ENCODE measurements at regions not wholly inside any gene's neighbourhood (a gene's known extent, or its start where the extent isn't known, plus 50 kb on each side); places are given as distances from the start of the nearest gene placed in this dataset.
"Not testable (repeated sequence)": the region's sequence is repeated elsewhere in the genome, so short reads cannot be mapped to it uniquely, and the experiment has no call there.

GRCh38 chr7:65643498-65643897, 229.4 kb upstream of the VKORC1L1 start:
- not testable (repeated sequence) for H3K27me3 Mint-ChIP-seq; H3K4me3 Mint-ChIP-seq; H3K4me1 Mint-ChIP-seq (ENCODE audit: unreplicated experiment); H3K27ac Mint-ChIP-seq; H3K36me3 Mint-ChIP-seq; H3K9me3 Mint-ChIP-seq; DNase-seq (ENCODE audit: extremely low spot score, unreplicated experiment)

GRCh38 chr7:65647153-65647964, 225.5 kb upstream of the VKORC1L1 start:
- not testable (repeated sequence) for H3K36me3 Mint-ChIP-seq; DNase-seq (ENCODE audit: extremely low spot score, unreplicated experiment); H3K4me1 Mint-ChIP-seq (ENCODE audit: unreplicated experiment); H3K4me3 Mint-ChIP-seq; H3K27ac Mint-ChIP-seq; H3K27me3 Mint-ChIP-seq; H3K9me3 Mint-ChIP-seq

- DNase-seq (ENCODE audit: extremely low spot score, unreplicated experiment); H3K4me1 Mint-ChIP-seq (ENCODE audit: unreplicated experiment); H3K4me3 Mint-ChIP-seq; H3K27me3 Mint-ChIP-seq; H3K27ac Mint-ChIP-seq; H3K9me3 Mint-ChIP-seq; H3K36me3 Mint-ChIP-seq: not testable (repeated sequence)
These were observed 221.7 kb upstream of the VKORC1L1 start for GRCh38 chr7:65651174-65651573.

- H3K36me3 Mint-ChIP-seq; H3K4me3 Mint-ChIP-seq; H3K9me3 Mint-ChIP-seq; H3K4me1 Mint-ChIP-seq (ENCODE audit: unreplicated experiment); H3K27me3 Mint-ChIP-seq; H3K27ac Mint-ChIP-seq; DNase-seq (ENCODE audit: extremely low spot score, unreplicated experiment): not testable (repeated sequence)
These were observed 220.9 kb upstream of the VKORC1L1 start for GRCh38 chr7:65651826-65652592.

- DNase-seq (ENCODE audit: extremely low spot score, unreplicated experiment); H3K9me3 Mint-ChIP-seq; H3K4me3 Mint-ChIP-seq; H3K36me3 Mint-ChIP-seq; H3K4me1 Mint-ChIP-seq (ENCODE audit: unreplicated experiment); H3K27me3 Mint-ChIP-seq; H3K27ac Mint-ChIP-seq: not testable (repeated sequence)
These were observed 220.2 kb upstream of the VKORC1L1 start for GRCh38 chr7:65652669-65653068.

GRCh38 chr7:65656494-65657188, 216.2 kb upstream of the VKORC1L1 start:
- not testable (repeated sequence) for DNase-seq (ENCODE audit: extremely low spot score, unreplicated experiment); H3K4me1 Mint-ChIP-seq (ENCODE audit: unreplicated experiment); H3K27ac Mint-ChIP-seq; H3K36me3 Mint-ChIP-seq; H3K9me3 Mint-ChIP-seq; H3K27me3 Mint-ChIP-seq; H3K4me3 Mint-ChIP-seq

- not testable (repeated sequence) for H3K27ac Mint-ChIP-seq; DNase-seq (ENCODE audit: extremely low spot score, unreplicated experiment); H3K9me3 Mint-ChIP-seq; H3K4me1 Mint-ChIP-seq (ENCODE audit: unreplicated experiment); H3K27me3 Mint-ChIP-seq; H3K36me3 Mint-ChIP-seq; H3K4me3 Mint-ChIP-seq
These were observed 189.5 kb upstream of the VKORC1L1 start for GRCh38 chr7:65683362-65683761.

- not testable (repeated sequence) for DNase-seq (ENCODE audit: extremely low spot score, unreplicated experiment); H3K27me3 Mint-ChIP-seq; H3K27ac Mint-ChIP-seq; H3K9me3 Mint-ChIP-seq; H3K36me3 Mint-ChIP-seq; H3K4me3 Mint-ChIP-seq; H3K4me1 Mint-ChIP-seq (ENCODE audit: unreplicated experiment)
These were observed 173.7 kb upstream of the VKORC1L1 start for GRCh38 chr7:65699026-65699714.

- not testable (repeated sequence) for H3K27ac Mint-ChIP-seq; H3K27me3 Mint-ChIP-seq; H3K9me3 Mint-ChIP-seq; H3K4me3 Mint-ChIP-seq; DNase-seq (ENCODE audit: extremely low spot score, unreplicated experiment); H3K4me1 Mint-ChIP-seq (ENCODE audit: unreplicated experiment); H3K36me3 Mint-ChIP-seq
These were observed 173.0 kb upstream of the VKORC1L1 start for GRCh38 chr7:65699715-65700356.

- H3K27ac Mint-ChIP-seq; DNase-seq (ENCODE audit: extremely low spot score, unreplicated experiment); H3K4me1 Mint-ChIP-seq (ENCODE audit: unreplicated experiment); H3K36me3 Mint-ChIP-seq; H3K9me3 Mint-ChIP-seq; H3K27me3 Mint-ChIP-seq; H3K4me3 Mint-ChIP-seq: not testable (repeated sequence)
These were observed 153.6 kb upstream of the VKORC1L1 start for GRCh38 chr7:65719123-65719798.

Measured in type B pancreatic cell (in vitro differentiated cells).